HCT116 (cell line): ENCODE measurements at regions not wholly inside any gene's neighbourhood (a gene's known extent, or its start where the extent isn't known, plus 50 kb on each side); places are given as distances from the start of the nearest gene placed in this dataset.

ENCODE experiments used
- ATAC-seq: fragments of 200-7000 bp; cut with Tn5 transposase; 2 replicates; pipeline ENCODE4 v1.9.1; 2020; ENCODE audit warnings: mild to moderate bottlenecking, moderate library complexity
- BruUV-seq: library from RNA; stranded (reverse); fragments of 400-500 nt; replicated peaks from 2 replicates; lab custom pipeline; 2021; lab: Mats Ljungman, UMichigan
- CTCF ChIA-PET: fragments of 300-600 bp; sonication (Branson Sonifier 250); formaldehyde crosslinking; loops from one replicate; lab custom pipeline; 2021; ENCODE audit warnings: antibody characterized with exemption; lab: Charles Lee
- POLR2A ChIA-PET: fragments of 300-600, 350-600 bp; sonication (Branson Sonifier 250); formaldehyde crosslinking; loops from one replicate; lab custom pipeline; 2021; ENCODE audit warnings: antibody characterized with exemption; lab: Charles Lee
- RAD21 ChIA-PET, 2 experiments: fragments of 300-600 bp; sonication (Branson Sonifier 250); formaldehyde crosslinking; loops; one replicate each; lab custom pipeline; 2023; ENCODE audit warnings: low total read pairs in 2 of 2; ENCODE audit not compliant: uncharacterized antibody in 2 of 2, unreplicated experiment in 2 of 2, low non-redundant PET in 1 of 2; lab: Charles Lee
- DNase-seq: peaks from one replicate; pipeline ENCODE4 v3.0.0-alpha.2; 2010; ENCODE audit warnings: low read depth, low spot score
- H2AFZ ChIP-seq: fragments of 200-600 bp; shearing (Covaris generic), sonication (generic); 2 replicates; pipeline ENCODE4 v1.6.1; 2017; ENCODE audit warnings: low read depth, mixed run types, mixed read lengths, antibody characterized with exemption, low read length; ENCODE audit not compliant: poor library complexity, severe bottlenecking
- H3K27ac ChIP-seq: 2 replicates; pipeline ENCODE4 v1.5.1; 2012; ENCODE audit warnings: low read depth, low read length
- H3K27me3 ChIP-seq: fragments of 200-600 bp; sonication (generic); 2 replicates; pipeline ENCODE4 v1.6.1; 2016; ENCODE audit warnings: mixed run types, low read length, mixed read lengths; ENCODE audit not compliant: insufficient read depth
- H3K36me3 ChIP-seq, 2 experiments: fragments of 200-500 bp in 1 of 2; fragments of 200-600 bp in 1 of 2; sonication (Bioruptor generic) in 1 of 2; sonication (generic) in 1 of 2; 2 replicates each; pipeline versions ENCODE4 v1.5.1 to v1.6.1; 2014 to 2016; ENCODE audit warnings: low read length in 2 of 2, inconsistent platforms in 1 of 2, mixed read lengths in 1 of 2, mixed run types in 1 of 2; ENCODE audit not compliant: insufficient read depth in 2 of 2, control insufficient read depth in 1 of 2
- H3K4me1 ChIP-seq, 2 experiments: fragments of 200-600 bp in 1 of 2; sonication (generic) in 1 of 2; 2 replicates each; pipeline versions ENCODE4 v1.5.1 to v1.6.1; 2012 to 2017; ENCODE audit warnings: low read length in 2 of 2, inconsistent platforms in 1 of 2, mild to moderate bottlenecking in 1 of 2, mixed read lengths in 1 of 2, mixed run types in 1 of 2, moderate library complexity in 1 of 2; ENCODE audit not compliant: insufficient read depth in 2 of 2, control insufficient read depth in 1 of 2
- H3K4me2 ChIP-seq: fragments of 200-600 bp; sonication (generic); 2 replicates; pipeline ENCODE4 v1.6.1; 2017; ENCODE audit warnings: mixed run types, low read length, mixed read lengths
- H3K4me3 ChIP-seq, 2 experiments: fragments of 200-600 bp in 1 of 2; sonication (generic) in 1 of 2; replicated peaks in 1 of 2; 2 replicates each; pipeline ENCODE4 v1.5.1; 2011 to 2016; ENCODE audit warnings: low read length in 2 of 2, control low read depth in 1 of 2, low read depth in 1 of 2, mild to moderate bottlenecking in 1 of 2, mixed read lengths in 1 of 2, mixed run types in 1 of 2
- H3K79me2 ChIP-seq: fragments of 200-600 bp; sonication (generic); 2 replicates; pipeline ENCODE4 v1.6.1; 2017; ENCODE audit warnings: mild to moderate bottlenecking, mixed run types, low read length, moderate library complexity, mixed read lengths; ENCODE audit not compliant: insufficient read depth
- H3K9ac ChIP-seq: fragments of 200-600 bp; sonication (generic); 2 replicates; pipeline ENCODE4 v1.6.1; 2016; ENCODE audit warnings: low read length, mixed read lengths
- H3K9me2 ChIP-seq: fragments of 200-600 bp; sonication (generic), shearing (Covaris generic); 2 replicates; pipeline ENCODE4 v1.6.1; 2017; ENCODE audit warnings: mixed run types, mild to moderate bottlenecking, moderate library complexity; ENCODE audit not compliant: insufficient read depth
- H3K9me3 ChIP-seq, 2 experiments: fragments of 200-500 bp in 1 of 2; fragments of 200-600 bp in 1 of 2; sonication (Bioruptor generic) in 1 of 2; sonication (generic) in 1 of 2; 2 replicates each; pipeline ENCODE4 v1.6.1; 2014 to 2017; ENCODE audit warnings: low read length in 2 of 2, mixed read lengths in 2 of 2, inconsistent platforms in 1 of 2, low read depth in 1 of 2, mild to moderate bottlenecking in 1 of 2, mixed run types in 1 of 2, moderate library complexity in 1 of 2; ENCODE audit not compliant: control insufficient read depth in 1 of 2, insufficient read depth in 1 of 2
- H4K20me1 ChIP-seq: fragments of 200-600 bp; sonication (generic), shearing (Covaris generic); 2 replicates; pipeline ENCODE4 v1.6.1; 2017; ENCODE audit warnings: mixed run types, mild to moderate bottlenecking, moderate library complexity; ENCODE audit not compliant: insufficient read depth
- ATF3 ChIP-seq: IDR thresholded peaks from 2 replicates; pipeline ENCODE4 v1.6.1; 2012
- CTCF ChIP-seq, 3 experiments: fragments of 200-600 bp in 1 of 3; sonication (generic) in 1 of 3; IDR thresholded peaks in 2 of 3; conservative IDR thresholded peaks in 1 of 3; 2 replicates each; pipeline ENCODE4 v1.5.1; 2012 to 2017; ENCODE audit warnings: low read depth in 2 of 3, low read length in 2 of 3, antibody characterized with exemption in 1 of 3, borderline replicate concordance in 1 of 3, control low read depth in 1 of 3, mild to moderate bottlenecking in 1 of 3, mixed read lengths in 1 of 3, mixed run types in 1 of 3, moderate library complexity in 1 of 3; ENCODE audit not compliant: insufficient read depth in 1 of 3
- EGR1 ChIP-seq: IDR thresholded peaks from 2 replicates; pipeline ENCODE4 v1.6.1; 2012; ENCODE audit warnings: low read depth
- EZH2phosphoT487 ChIP-seq: fragments of 200-600 bp; IDR thresholded peaks from 2 replicates; pipeline ENCODE4 v1.6.1; 2018; ENCODE audit warnings: antibody characterized with exemption, borderline replicate concordance
- FOSL1 ChIP-seq: IDR thresholded peaks from 2 replicates; pipeline ENCODE4 v1.6.1; 2012; ENCODE audit warnings: low read depth
- POLR2A ChIP-seq: IDR thresholded peaks from 2 replicates; pipeline ENCODE4 v1.7.0; 2011; ENCODE audit warnings: borderline replicate concordance; ENCODE audit not compliant: insufficient read depth, insufficient read length; ENCODE audit errors: extremely low read depth
- POLR2AphosphoS5 ChIP-seq: IDR thresholded peaks from 2 replicates; pipeline ENCODE4 v1.6.1; 2011; ENCODE audit warnings: mild to moderate bottlenecking, low read depth, low read length, moderate library complexity
- REST ChIP-seq: IDR thresholded peaks from 2 replicates; pipeline ENCODE4 v1.6.1; 2012; ENCODE audit warnings: low read depth
- SIN3A ChIP-seq: IDR thresholded peaks from 2 replicates; pipeline ENCODE4 v1.6.1; 2012; ENCODE audit warnings: low read depth
- SRF ChIP-seq: IDR thresholded peaks from 2 replicates; pipeline ENCODE4 v1.6.1; 2012; ENCODE audit warnings: low read depth
- TCF7L2 ChIP-seq: IDR thresholded peaks from 2 replicates; pipeline ENCODE4 v1.7.0; 2011; ENCODE audit warnings: borderline replicate concordance, inconsistent platforms; ENCODE audit not compliant: insufficient read depth, insufficient read length; ENCODE audit errors: extremely low read depth
- ZBTB33 ChIP-seq: IDR thresholded peaks from 2 replicates; pipeline ENCODE4 v1.6.1; 2011; ENCODE audit warnings: mild to moderate bottlenecking, low read length, moderate library complexity; ENCODE audit not compliant: insufficient replicate concordance; ENCODE audit errors: extremely low read depth
- ZFX ChIP-seq: fragments of 450-650 bp; IDR thresholded peaks from 2 replicates; pipeline ENCODE4 v1.6.1; 2017
- intact Hi-C: fragments of 100-400 bp; cut with micrococcal nuclease; formaldehyde crosslinking; loops from 2 replicates; pipeline ENCODE4 v1.10.0; 2022

- DNase-seq (no peak), ATAC-seq (no peak)
- H3K79me2 ChIP-seq, result no peaks in the 10 kb centered on the region
- H3K4me3 ChIP-seq, result no peak overlapping the region
- ChIA-PET CTCF (no interaction called here), POLR2A (no interaction called here), RAD21 (no interaction called here)
- H3K36me3 ChIP-seq, result peaks cover 0 to 13% of the 10 kb centered on the region in 2 experiments; a peak in 1 of 4 replicates
- peaks cover 0 to 8% of the 10 kb centered on the region in 2 experiments; a peak in 1 of 4 replicates for H3K9me3 ChIP-seq
- H3K9ac ChIP-seq, result no peak overlapping the region
- no peaks in the 10 kb centered on the region for H3K9me2 ChIP-seq
- no peak overlapping the region for H3K4me2 ChIP-seq
- H4K20me1 ChIP-seq, result no peaks in the 10 kb centered on the region
- H3K27ac ChIP-seq, result no peak overlapping the region
- H2AFZ ChIP-seq, result no peak overlapping the region
- peaks cover 0 to 15% of the 10 kb centered on the region in 2 experiments; a peak in 2 of 4 replicates for H3K4me1 ChIP-seq
- intact Hi-C loops, result no loop called here
- no TSS peak for BruUV-seq
- H3K27me3 ChIP-seq, result no peaks in the 10 kb centered on the region
- TF ChIP-seq ATF3 (no peak), POLR2A (no peak), EZH2phosphoT487 (no peak), SRF (no peak), FOSL1 (no peak), SIN3A (no peak), POLR2AphosphoS5 (no peak), ZFX (no peak), ZBTB33 (no peak), CTCF (IDR thresholded peaks at IDR 0.05 in 2 of 3, conservative IDR thresholded peaks at IDR 0.05 in 1 of 3; ENCODE audit: borderline replicate concordance in 1 of 3, insufficient read depth in 1 of 3, low read depth in 2 of 3, low read length in 2 of 3) (no peak), EGR1 (no peak), REST (no peak), TCF7L2 (no peak)
These were observed 75.3 kb downstream of the MRPS30 start for GRCh38 chr5:44884036-44884435.
